Mesendoderm (in vitro differentiated cells): ENCODE measurements at regions not wholly inside any gene's neighbourhood (a gene's known extent, or its start where the extent isn't known, plus 50 kb on each side); places are given as distances from the start of the nearest gene placed in this dataset.
"Not testable (repeated sequence)": the region's sequence is repeated elsewhere in the genome, so short reads cannot be mapped to it uniquely, and the experiment has no call there.

Experiments
- DNase-seq: peaks from one replicate; pipeline ENCODE4 v3.0.0; 2013
- H2AK5ac ChIP-seq: 2 replicates; pipeline ENCODE4 v1.6.1; 2013; ENCODE audit warnings: low read length, inconsistent platforms
- H2BK120ac ChIP-seq: 2 replicates; pipeline ENCODE4 v1.6.1; 2013; ENCODE audit warnings: low read depth, mild to moderate bottlenecking, low read length, moderate library complexity, mixed read lengths
- H2BK15ac ChIP-seq: replicated peaks from 2 replicates; pipeline ENCODE4 v1.6.1; 2013; ENCODE audit warnings: low read depth, mild to moderate bottlenecking, moderate library complexity
- H2BK5ac ChIP-seq: 2 replicates; pipeline ENCODE4 v1.6.1; 2013; ENCODE audit warnings: low read length, inconsistent platforms
- H3K18ac ChIP-seq: 2 replicates; pipeline ENCODE4 v1.6.1; 2013; ENCODE audit warnings: mild to moderate bottlenecking, low read length, mixed read lengths
- H3K23ac ChIP-seq: one replicate; pipeline ENCODE4 v1.6.1; 2013; ENCODE audit warnings: low read length
- H3K27ac ChIP-seq: 2 replicates; pipeline ENCODE4 v1.5.1; 2013; ENCODE audit warnings: low read depth, mild to moderate bottlenecking, inconsistent platforms, low read length, moderate library complexity
- H3K27me3 ChIP-seq: 2 replicates; pipeline ENCODE4 v1.6.1; 2013; ENCODE audit warnings: low read length, control low read depth, mild to moderate bottlenecking, inconsistent platforms; ENCODE audit not compliant: insufficient read depth, poor library complexity
- H3K36me3 ChIP-seq: 2 replicates; pipeline ENCODE4 v1.6.1; 2013; ENCODE audit warnings: low read length, inconsistent platforms; ENCODE audit not compliant: control insufficient read depth, insufficient read depth
- H3K4ac ChIP-seq: one replicate; pipeline ENCODE4 v1.6.1; 2013; ENCODE audit warnings: low read depth, mild to moderate bottlenecking, low read length, moderate library complexity
- H3K4me1 ChIP-seq: 2 replicates; pipeline ENCODE4 v1.6.1; 2013; ENCODE audit warnings: low read depth, low read length, inconsistent platforms; ENCODE audit not compliant: control insufficient read depth
- H3K4me2 ChIP-seq: 2 replicates; pipeline ENCODE4 v1.6.1; 2013; ENCODE audit warnings: low read length
- H3K4me3 ChIP-seq: 2 replicates; pipeline ENCODE4 v1.5.1; 2013; ENCODE audit warnings: mild to moderate bottlenecking, low read length
- H3K56ac ChIP-seq: one replicate; pipeline ENCODE4 v1.6.1; 2013; ENCODE audit warnings: low read length
- H3K79me1 ChIP-seq: 2 replicates; pipeline ENCODE4 v1.6.1; 2013; ENCODE audit warnings: low read length, inconsistent platforms
- H3K79me2 ChIP-seq: 2 replicates; pipeline ENCODE4 v1.6.1; 2013; ENCODE audit warnings: mild to moderate bottlenecking, low read length; ENCODE audit not compliant: control insufficient read depth, insufficient read depth
- H3K9ac ChIP-seq: 2 replicates; pipeline ENCODE4 v1.6.1; 2013; ENCODE audit warnings: low read length, inconsistent platforms
- H4K5ac ChIP-seq: one replicate; pipeline ENCODE4 v1.6.1; 2013; ENCODE audit warnings: low read length
- H4K8ac ChIP-seq: one replicate; pipeline ENCODE4 v1.6.1; 2013; ENCODE audit warnings: low read depth, mild to moderate bottlenecking, control low read depth, low read length, moderate library complexity
- WGBS: extraction: QIAGEN DNeasy Blood & Tissue Kit; methylation state at CpG from one replicate; pipeline ENCODE4 v1.1.7; 2013; ENCODE audit warnings: low lambda C conversion rate, missing lambda C conversion rate; ENCODE audit not compliant: insufficient coverage; ENCODE audit errors: extremely low coverage; 5-methylcytosine and 5-hydroxymethylcytosine counted together

- peak; percentile 14 for DNase-seq
- no peak overlapping the region for H3K23ac ChIP-seq
- H3K79me1 ChIP-seq = no peaks in the 10 kb centered on the region
- H3K56ac ChIP-seq = no peak overlapping the region
- H2BK5ac ChIP-seq = no peak overlapping the region
- no peak overlapping the region for H3K18ac ChIP-seq
- no peak overlapping the region for H3K4me3 ChIP-seq
- no peak overlapping the region for H3K9ac ChIP-seq
- H3K4ac ChIP-seq = no peak overlapping the region
- H4K5ac ChIP-seq = no peak overlapping the region
- no peaks in the 10 kb centered on the region for H3K79me2 ChIP-seq
- no peaks in the 10 kb centered on the region for H3K36me3 ChIP-seq
- H3K4me1 ChIP-seq = no peaks in the 10 kb centered on the region
- H2AK5ac ChIP-seq = no peak overlapping the region
- no peaks in the 10 kb centered on the region for H3K27me3 ChIP-seq
- H2BK15ac ChIP-seq = no peak overlapping the region
- WGBS = no CpG with 5 or more reads among the region's 14 CpGs
- no peak overlapping the region for H2BK120ac ChIP-seq
- no peak overlapping the region for H4K8ac ChIP-seq
- no peak overlapping the region for H3K4me2 ChIP-seq
- no peak overlapping the region for H3K27ac ChIP-seq
These were observed 73.1 kb upstream of the FAM20A start for GRCh38 chr17:68674029-68674925.

DNA sequence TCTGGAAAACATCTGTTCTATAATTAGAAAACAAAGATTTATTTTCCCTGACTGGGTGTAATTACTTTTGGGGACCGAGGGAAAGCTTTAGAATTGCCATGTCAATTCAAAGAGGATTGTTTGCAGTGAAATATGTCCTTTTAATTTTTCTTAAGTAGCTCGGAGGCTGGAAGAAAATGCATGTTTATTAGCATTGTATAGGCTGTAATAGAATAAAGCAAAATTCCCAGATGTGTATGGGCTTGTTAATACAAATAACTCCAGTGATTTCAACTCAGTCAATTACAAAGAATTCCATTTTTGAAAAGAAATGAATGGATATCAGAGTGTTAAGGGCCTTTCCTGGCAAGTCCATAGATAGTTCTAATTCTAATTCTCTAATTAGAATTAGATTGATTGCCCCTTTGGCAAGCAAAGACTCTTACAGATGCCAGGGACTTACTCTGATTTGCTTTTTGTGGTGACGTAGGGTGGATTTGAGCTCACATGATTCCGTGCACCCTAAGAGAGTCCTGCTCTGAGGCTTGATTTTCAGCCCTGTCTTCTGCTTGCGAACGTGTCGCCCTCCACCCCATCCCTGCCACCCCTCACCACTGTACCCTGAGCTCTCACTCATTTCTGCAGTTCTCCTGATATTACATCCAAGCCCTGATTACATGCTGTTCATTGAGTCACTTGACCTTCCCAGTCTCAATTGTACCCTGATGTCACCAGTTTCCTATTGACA lies 70.0 kb upstream of the FAM20A start:
- H3K27me3 ChIP-seq = no peaks in the 10 kb centered on the region
- no peak overlapping the region for H3K23ac ChIP-seq
- H2BK5ac ChIP-seq = no peak overlapping the region
- no peaks in the 10 kb centered on the region for H3K4me1 ChIP-seq
- no peak overlapping the region for H3K4me2 ChIP-seq
- H3K4me3 ChIP-seq = no peak overlapping the region
- H3K18ac ChIP-seq = no peak overlapping the region
- WGBS = no CpG with 5 or more reads among the region's 7 CpGs
- H3K9ac ChIP-seq = no peak overlapping the region
- H4K8ac ChIP-seq = no peak overlapping the region
- H3K56ac ChIP-seq = no peak overlapping the region
- H3K79me1 ChIP-seq = no peaks in the 10 kb centered on the region
- H3K27ac ChIP-seq = no peak overlapping the region
- no peak overlapping the region for H2BK120ac ChIP-seq
- H3K4ac ChIP-seq = no peak overlapping the region
- H4K5ac ChIP-seq = no peak overlapping the region
- no peak for DNase-seq
- no peak overlapping the region for H2AK5ac ChIP-seq
- H2BK15ac ChIP-seq = no peak overlapping the region
- no peaks in the 10 kb centered on the region for H3K36me3 ChIP-seq
- no peaks in the 10 kb centered on the region for H3K79me2 ChIP-seq

- not testable (repeated sequence) for H3K27ac ChIP-seq, H3K56ac ChIP-seq, H3K23ac ChIP-seq, H3K4me1 ChIP-seq, H3K79me1 ChIP-seq, H3K4ac ChIP-seq, H3K4me2 ChIP-seq, H3K27me3 ChIP-seq, H2AK5ac ChIP-seq, H2BK120ac ChIP-seq, H2BK15ac ChIP-seq, H4K8ac ChIP-seq, H3K79me2 ChIP-seq, H3K36me3 ChIP-seq, H3K18ac ChIP-seq, H3K9ac ChIP-seq, H4K5ac ChIP-seq, H2BK5ac ChIP-seq, H3K4me3 ChIP-seq
- peak; percentile 48 for DNase-seq
- WGBS = no CpG with 5 or more reads among the region's 5 CpGs
These were observed 65.3 kb upstream of the FAM20A start for GRCh38 chr17:68666438-68666837.

- no peak overlapping the region for H4K8ac ChIP-seq
- H3K36me3 ChIP-seq = no peaks in the 10 kb centered on the region
- peaks cover 3% of the 10 kb centered on the region for H3K4me1 ChIP-seq
- DNase-seq = no peak
- no peak overlapping the region for H3K27ac ChIP-seq
- H2BK120ac ChIP-seq = no peak overlapping the region
- no peak overlapping the region for H3K23ac ChIP-seq
- no CpG with 5 or more reads among the region's 1 CpG for WGBS
- H2AK5ac ChIP-seq = no peak overlapping the region
- no peaks in the 10 kb centered on the region for H3K27me3 ChIP-seq
- H2BK15ac ChIP-seq = no peak overlapping the region
- no peak overlapping the region for H3K56ac ChIP-seq
- no peak overlapping the region for H2BK5ac ChIP-seq
- no peaks in the 10 kb centered on the region for H3K79me2 ChIP-seq
- H3K4me3 ChIP-seq = no peak overlapping the region
- H4K5ac ChIP-seq = no peak overlapping the region
- no peaks in the 10 kb centered on the region for H3K79me1 ChIP-seq
- no peak overlapping the region for H3K4ac ChIP-seq
- H3K4me2 ChIP-seq = no peak overlapping the region
- no peak overlapping the region for H3K18ac ChIP-seq
- no peak overlapping the region for H3K9ac ChIP-seq
These were observed 64.2 kb upstream of the FAM20A start for GRCh38 chr17:68665373-68665772.

- no peak overlapping the region for H2BK5ac ChIP-seq
- H4K5ac ChIP-seq = no peak overlapping the region
- no peaks in the 10 kb centered on the region for H3K36me3 ChIP-seq
- H3K4ac ChIP-seq = no peak overlapping the region
- no peak overlapping the region for H2BK15ac ChIP-seq
- no peak overlapping the region for H3K27ac ChIP-seq
- H3K4me1 ChIP-seq = peaks cover 3% of the 10 kb centered on the region
- no peak for DNase-seq
- no peak overlapping the region for H3K56ac ChIP-seq
- H3K18ac ChIP-seq = no peak overlapping the region
- no peak overlapping the region for H4K8ac ChIP-seq
- no peak overlapping the region for H2AK5ac ChIP-seq
- no peaks in the 10 kb centered on the region for H3K79me1 ChIP-seq
- no peaks in the 10 kb centered on the region for H3K79me2 ChIP-seq
- H3K9ac ChIP-seq = no peak overlapping the region
- H3K4me3 ChIP-seq = no peak overlapping the region
- no peak overlapping the region for H3K23ac ChIP-seq
- H3K27me3 ChIP-seq = no peaks in the 10 kb centered on the region
- peak overlapping the region; percentile 28 for H2BK120ac ChIP-seq
- H3K4me2 ChIP-seq = no peak overlapping the region
- WGBS = no CpG with 5 or more reads among the region's 2 CpGs
These were observed 61.3 kb upstream of the FAM20A start for GRCh38 chr17:68662479-68662878.
